T-helper 17 cell (primary cell): ENCODE measurements at regions not wholly inside any gene's neighbourhood (a gene's known extent, or its start where the extent isn't known, plus 50 kb on each side); places are given as distances from the start of the nearest gene placed in this dataset.

Source experiments
- ATAC-seq: fragments of 150-1000 bp; cut with Tn5 transposase; 2 replicates; pipeline ENCODE4 v1.10.0; 2021; ENCODE audit warnings: mild to moderate bottlenecking, moderate library complexity
- DNase-seq, 3 donors: peaks; one replicate each; pipeline versions ENCODE4 v3.0.0 to v3.0.0-alpha.2; 2020 to 2021
- H3K9me3 ChIP-seq: one replicate; pipeline ENCODE4 v1.7.0; 2013; ENCODE audit warnings: low read length, mild to moderate bottlenecking; ENCODE audit not compliant: control insufficient read depth, poor library complexity, severe bottlenecking
- H3K27ac Mint-ChIP-seq: one replicate; pipeline ENCODE4 v1.8.0; 2022; ENCODE audit warnings: mild to moderate bottlenecking, moderate library complexity, mixed read lengths
- H3K27me3 Mint-ChIP-seq: one replicate; pipeline ENCODE4 v1.8.0; 2022; ENCODE audit warnings: mixed read lengths
- H3K36me3 Mint-ChIP-seq: one replicate; pipeline ENCODE4 v1.8.0; 2022; ENCODE audit warnings: low read depth, mixed read lengths
- H3K4me1 Mint-ChIP-seq: one replicate; pipeline ENCODE4 v1.8.0; 2022; ENCODE audit warnings: mild to moderate bottlenecking, mixed read lengths
- H3K4me3 Mint-ChIP-seq: one replicate; pipeline ENCODE4 v1.8.0; 2022; ENCODE audit warnings: mild to moderate bottlenecking, moderate library complexity, mixed read lengths

DNA sequence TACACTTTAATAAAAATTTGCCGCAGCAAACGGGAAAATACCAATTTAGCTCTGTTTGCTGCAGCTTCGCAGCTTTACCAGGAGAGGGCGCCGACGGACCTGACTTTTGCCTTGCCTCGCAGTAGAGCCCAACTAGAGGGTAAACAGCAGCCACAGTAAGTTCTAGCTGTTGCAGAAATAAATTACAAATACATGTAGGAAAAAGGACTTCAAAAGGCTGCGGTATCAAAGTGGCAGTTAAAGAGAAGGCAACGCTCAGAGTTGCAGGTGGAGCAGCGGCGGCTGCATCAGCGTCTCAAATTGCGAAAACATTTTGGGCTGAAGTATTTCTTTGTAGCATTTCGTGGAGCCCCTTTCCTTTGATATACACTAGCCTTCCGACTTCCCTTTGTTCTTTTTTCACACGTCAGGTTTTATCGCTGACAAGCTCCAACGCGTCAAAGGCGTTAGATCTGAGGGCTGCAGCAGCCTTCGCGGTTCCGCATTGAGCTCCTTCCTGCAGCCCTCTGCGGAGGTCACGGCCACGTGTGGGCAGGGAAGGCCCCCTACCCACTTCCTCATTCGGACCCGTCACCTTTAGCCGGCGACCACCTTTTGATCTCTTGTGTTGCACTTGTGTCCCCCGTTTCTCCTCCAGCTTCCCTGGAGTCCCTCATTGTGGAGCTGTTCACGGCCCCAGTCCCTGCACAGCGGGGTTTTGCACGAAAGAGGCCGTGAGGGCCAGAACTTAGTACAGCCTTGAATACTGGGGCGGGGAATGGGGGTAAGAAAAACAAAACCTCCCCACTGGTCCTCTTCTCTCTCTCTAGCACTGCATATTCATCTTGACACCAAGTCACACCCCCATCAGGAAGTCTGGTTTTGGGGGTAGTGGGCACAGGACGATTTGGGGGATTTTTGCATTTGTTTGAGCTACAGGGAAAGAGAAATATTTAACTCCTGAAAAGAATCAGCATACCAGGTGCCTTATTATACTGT, 72.8 kb downstream of the S1PR1 start:
- H3K9me3 ChIP-seq, result no peaks in the 10 kb centered on the region
- Mint-ChIP-seq H3K27me3 (no peaks in the 10 kb centered on the region), H3K4me1 (peaks cover 44% of the 10 kb centered on the region), H3K36me3 (no peaks in the 10 kb centered on the region), H3K27ac (peak overlapping the region; percentile 97), H3K4me3 (peak overlapping the region; percentile 87)
- DNase-seq, result peak; percentile 54 to 64 (median 56)
- peak; percentile 82 for ATAC-seq

DNA sequence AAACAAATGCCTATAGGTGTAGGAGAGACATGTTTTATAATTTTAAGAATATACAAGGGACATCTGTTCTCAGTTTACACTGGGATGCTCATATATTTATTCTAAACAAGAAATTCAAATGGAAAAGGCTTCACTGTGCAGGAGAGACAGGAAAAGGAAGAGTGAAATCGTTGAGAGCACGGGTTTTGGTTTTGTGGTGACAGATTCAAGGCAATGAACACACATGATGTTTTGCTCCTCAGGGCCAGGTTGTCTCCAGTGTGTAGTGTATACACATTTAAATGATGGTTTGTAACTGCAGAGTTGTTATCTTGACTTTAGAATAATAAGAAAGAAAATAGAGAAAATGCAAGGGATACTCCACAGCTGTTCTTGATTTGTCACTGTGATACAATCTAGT, 73.7 kb downstream of the S1PR1 start:
- H3K4me1 Mint-ChIP-seq, result peaks cover 44% of the 10 kb centered on the region

DNA sequence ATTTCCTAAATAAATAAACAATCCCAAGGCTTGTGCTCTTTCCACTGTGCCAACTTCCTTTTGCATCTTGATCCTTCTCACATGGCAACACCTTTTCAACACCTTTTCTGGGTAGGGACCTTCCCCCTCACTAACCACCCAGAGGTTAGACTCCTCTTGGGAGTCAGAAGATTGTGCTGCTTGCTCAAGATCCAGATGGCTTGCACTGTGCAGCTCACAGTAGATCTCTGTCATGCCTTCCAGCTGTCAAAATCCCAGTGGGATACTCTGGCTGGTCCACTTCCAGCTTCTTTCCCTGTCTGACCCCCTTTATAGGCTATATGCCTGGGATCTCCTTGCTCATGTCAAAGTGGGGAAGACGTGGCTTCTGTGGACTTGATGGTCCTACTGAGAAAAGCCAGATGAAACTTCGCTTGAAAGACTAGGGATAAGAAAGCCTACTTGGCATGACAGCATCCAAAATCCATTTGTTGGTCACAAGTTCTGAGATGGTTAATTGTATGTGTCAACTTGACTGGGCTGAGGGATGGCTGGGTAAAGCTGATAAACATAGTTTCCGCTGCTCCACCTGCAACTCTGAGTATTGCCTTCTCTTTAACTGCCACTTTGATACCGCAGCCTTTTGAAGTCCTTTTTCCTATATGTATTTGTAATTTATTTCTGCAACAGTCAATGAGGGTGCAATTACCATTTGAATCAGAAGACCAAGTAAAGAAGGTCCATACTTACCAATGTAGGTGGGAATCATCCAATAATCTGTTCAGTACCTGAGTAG, 74.5 kb downstream of the S1PR1 start:
- H3K9me3 ChIP-seq, result no peaks in the 10 kb centered on the region
- Mint-ChIP-seq H3K36me3 (no peaks in the 10 kb centered on the region), H3K4me1 (peaks cover 44% of the 10 kb centered on the region), H3K27me3 (no peaks in the 10 kb centered on the region), H3K4me3 (peak overlapping the region; percentile 87), H3K27ac (peak overlapping the region; percentile 97)
- DNase-seq, result no peak
- no peak for ATAC-seq

More for the DNA sequence above, 73.7 kb downstream of the S1PR1 start:
- H3K27me3 Mint-ChIP-seq, result no peaks in the 10 kb centered on the region
- peak overlapping the region; percentile 97 for H3K27ac Mint-ChIP-seq
- DNase-seq, result no peak
- H3K9me3 ChIP-seq, result no peaks in the 10 kb centered on the region
- H3K4me3 Mint-ChIP-seq, result peak overlapping the region; percentile 87
- ATAC-seq, result no peak
- H3K36me3 Mint-ChIP-seq, result no peaks in the 10 kb centered on the region

DNA sequence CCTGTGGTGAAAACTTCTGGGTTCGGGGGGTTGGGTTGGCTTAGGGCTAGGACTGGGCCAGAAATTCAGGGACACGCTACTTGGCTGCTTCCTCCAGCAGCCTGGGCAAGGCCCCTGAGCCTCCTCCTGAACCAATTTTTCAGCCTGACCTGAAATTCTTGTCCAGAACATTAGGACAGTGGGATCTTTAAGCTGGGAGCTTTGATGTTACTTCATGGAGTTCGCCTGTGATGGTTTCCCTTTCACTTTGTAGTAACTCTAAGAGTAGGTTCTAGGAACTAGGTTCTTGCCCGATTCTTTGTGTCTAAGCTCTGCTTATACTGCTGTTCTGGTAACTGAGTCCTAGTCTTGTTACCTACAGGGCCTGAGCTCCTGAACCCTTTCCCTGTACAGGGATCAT, 75.3 kb downstream of the S1PR1 start:
- H3K9me3 ChIP-seq, result no peaks in the 10 kb centered on the region
- H3K27ac Mint-ChIP-seq, result peak overlapping the region; percentile 97
- H3K4me3 Mint-ChIP-seq, result peak overlapping the region; percentile 77
- DNase-seq (no peak), ATAC-seq (no peak)
- H3K4me1 Mint-ChIP-seq, result peaks cover 44% of the 10 kb centered on the region
- H3K27me3 Mint-ChIP-seq, result no peaks in the 10 kb centered on the region
- no peaks in the 10 kb centered on the region for H3K36me3 Mint-ChIP-seq

DNA sequence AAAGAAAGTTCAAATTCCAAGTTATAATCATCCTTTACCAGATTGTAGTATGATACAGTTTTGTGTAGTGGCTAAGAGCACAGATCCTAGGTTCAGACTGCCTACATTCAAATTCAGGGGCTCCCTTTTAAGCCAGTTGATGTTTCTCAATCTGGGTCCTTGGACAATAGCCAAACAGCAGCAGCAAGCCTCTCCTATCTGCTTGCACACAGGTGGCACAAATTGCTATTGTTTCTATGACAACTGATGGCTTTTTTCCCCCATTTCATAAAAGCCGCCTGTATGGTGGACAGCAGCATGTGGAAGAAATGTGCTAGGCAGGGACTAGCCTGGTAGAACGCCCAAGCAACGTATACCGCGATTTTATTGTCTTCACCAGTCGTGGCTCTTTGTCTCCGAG, 76.5 kb downstream of the S1PR1 start:
- H3K27ac Mint-ChIP-seq, result peak overlapping the region; percentile 97
- H3K27me3 Mint-ChIP-seq, result no peaks in the 10 kb centered on the region
- no peak for ATAC-seq
- H3K36me3 Mint-ChIP-seq, result no peaks in the 10 kb centered on the region
- no peak overlapping the region for H3K4me3 Mint-ChIP-seq
- peaks cover 39% of the 10 kb centered on the region for H3K4me1 Mint-ChIP-seq
- DNase-seq, result no peak
- no peaks in the 10 kb centered on the region for H3K9me3 ChIP-seq

DNA sequence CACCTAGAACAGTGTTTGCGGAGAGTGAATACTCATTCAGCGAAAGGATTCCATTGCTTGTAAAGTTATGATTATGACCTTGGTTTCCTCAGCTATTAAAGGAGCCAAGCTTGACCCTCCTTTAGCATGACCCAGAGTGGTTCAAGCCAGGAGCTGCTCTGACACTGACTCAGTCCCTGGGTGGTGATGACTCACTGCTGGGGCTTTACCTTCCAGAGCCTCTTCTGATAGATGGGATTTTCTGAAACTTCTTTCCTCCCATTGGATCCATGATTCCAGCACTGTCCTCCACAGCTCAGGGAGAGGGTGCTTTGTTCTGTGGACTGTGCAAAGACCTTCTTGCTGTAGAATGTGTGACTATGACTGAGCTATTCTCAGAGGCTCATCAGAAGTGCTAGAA, 77.4 kb downstream of the S1PR1 start:
- Mint-ChIP-seq H3K27ac (no peak overlapping the region), H3K4me3 (no peak overlapping the region), H3K27me3 (no peaks in the 10 kb centered on the region), H3K4me1 (peaks cover 37% of the 10 kb centered on the region), H3K36me3 (no peaks in the 10 kb centered on the region)
- ATAC-seq, result no peak
- no peaks in the 10 kb centered on the region for H3K9me3 ChIP-seq
- DNase-seq, result no peak

DNA sequence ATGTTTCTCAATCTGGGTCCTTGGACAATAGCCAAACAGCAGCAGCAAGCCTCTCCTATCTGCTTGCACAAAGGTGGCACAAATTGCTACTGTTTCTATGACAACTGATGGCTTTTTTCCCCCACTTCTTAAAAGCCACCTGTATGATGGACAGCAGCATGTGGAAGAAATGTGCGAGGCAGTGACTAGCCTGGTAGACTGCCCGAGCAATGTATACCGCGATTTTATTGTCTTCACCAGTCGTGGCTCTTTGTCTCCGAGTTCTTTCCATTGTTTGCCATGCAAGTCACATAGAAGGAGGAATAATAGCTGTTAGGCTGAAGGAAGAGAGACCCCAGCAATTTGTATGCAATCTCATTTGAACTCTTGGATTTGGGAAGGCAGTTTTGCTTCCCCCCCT, 79.4 kb downstream of the S1PR1 start:
- H3K9me3 ChIP-seq, result no peaks in the 10 kb centered on the region
- no peak for DNase-seq
- H3K4me1 Mint-ChIP-seq, result peaks cover 20% of the 10 kb centered on the region
- H3K4me3 Mint-ChIP-seq, result no peak overlapping the region
- ATAC-seq, result no peak
- no peak overlapping the region for H3K27ac Mint-ChIP-seq
- no peaks in the 10 kb centered on the region for H3K36me3 Mint-ChIP-seq
- no peaks in the 10 kb centered on the region for H3K27me3 Mint-ChIP-seq

DNA sequence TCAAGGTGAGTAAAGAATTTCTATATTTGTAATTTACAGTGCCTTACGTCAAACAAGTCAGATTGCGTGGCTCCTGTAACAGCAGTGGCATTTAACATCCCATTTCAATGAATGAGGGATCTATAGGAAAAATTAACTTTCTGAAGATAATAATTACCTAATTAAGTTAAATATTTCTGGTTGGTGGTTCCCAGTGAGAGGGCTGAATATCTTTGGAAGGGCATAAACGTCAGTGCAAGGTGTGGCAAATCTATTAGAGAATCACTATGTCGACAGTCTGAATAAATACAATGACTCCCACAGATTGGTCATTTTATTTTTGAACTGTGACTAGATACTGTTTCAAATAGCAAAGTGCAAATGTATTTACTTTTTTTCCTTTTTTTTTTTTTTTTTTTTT, 80.0 kb downstream of the S1PR1 start:
- no peaks in the 10 kb centered on the region for H3K36me3 Mint-ChIP-seq
- peaks cover 14% of the 10 kb centered on the region for H3K4me1 Mint-ChIP-seq
- no peak overlapping the region for H3K4me3 Mint-ChIP-seq
- peaks cover 5% of the 10 kb centered on the region for H3K27me3 Mint-ChIP-seq
- ATAC-seq (no peak), DNase-seq (no peak)
- H3K9me3 ChIP-seq, result no peaks in the 10 kb centered on the region
- H3K27ac Mint-ChIP-seq, result no peak overlapping the region

DNA sequence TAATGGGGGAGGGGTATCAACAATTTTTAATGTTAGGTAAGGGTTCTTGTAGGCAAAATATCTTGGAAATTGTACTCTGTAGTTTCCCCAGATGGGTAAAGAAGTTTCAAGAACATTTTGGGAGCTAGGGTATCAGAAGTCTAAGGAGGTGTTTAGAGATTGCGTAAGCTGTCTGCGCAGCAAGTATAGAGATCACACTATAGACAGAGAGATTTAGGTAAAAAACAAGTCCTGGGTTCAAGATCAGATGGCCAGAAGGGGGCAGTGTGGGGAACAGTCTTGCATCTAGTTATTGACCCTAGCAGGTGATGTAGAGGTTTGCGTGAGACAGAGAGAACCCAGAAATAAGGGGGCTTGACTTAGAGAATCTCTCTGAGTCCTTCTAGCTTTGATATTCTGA, 80.8 kb downstream of the S1PR1 start:
- Mint-ChIP-seq H3K4me1 (peaks cover 8% of the 10 kb centered on the region), H3K36me3 (no peaks in the 10 kb centered on the region), H3K4me3 (no peak overlapping the region), H3K27me3 (peaks cover 9% of the 10 kb centered on the region), H3K27ac (no peak overlapping the region)
- no peaks in the 10 kb centered on the region for H3K9me3 ChIP-seq
- DNase-seq (no peak), ATAC-seq (no peak)

DNA sequence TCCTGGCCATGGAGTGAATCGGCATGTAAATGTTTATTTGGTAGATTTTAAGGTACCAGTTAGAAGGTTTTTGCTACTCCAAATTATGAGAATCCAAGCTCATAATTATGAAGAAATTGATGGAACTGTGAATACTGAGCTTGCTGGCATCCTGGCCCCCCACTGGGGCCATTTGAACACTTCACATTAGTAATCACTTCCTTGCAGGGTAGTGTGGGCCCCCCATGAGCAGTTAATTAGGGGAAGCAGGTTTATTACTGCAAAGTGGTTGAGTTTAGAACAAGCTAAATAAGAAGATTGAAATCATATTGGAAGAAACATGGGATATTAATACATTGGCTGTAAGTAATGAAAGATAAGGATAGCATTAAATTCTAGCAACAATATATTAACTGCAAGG, 86.7 kb downstream of the S1PR1 start:
- peaks cover 33% of the 10 kb centered on the region for H3K27me3 Mint-ChIP-seq
- ATAC-seq (no peak), DNase-seq (no peak)
- H3K9me3 ChIP-seq, result no peaks in the 10 kb centered on the region
- H3K27ac Mint-ChIP-seq, result no peak overlapping the region
- no peak overlapping the region for H3K4me3 Mint-ChIP-seq
- H3K4me1 Mint-ChIP-seq, result peaks cover 4% of the 10 kb centered on the region
- H3K36me3 Mint-ChIP-seq, result no peaks in the 10 kb centered on the region

DNA sequence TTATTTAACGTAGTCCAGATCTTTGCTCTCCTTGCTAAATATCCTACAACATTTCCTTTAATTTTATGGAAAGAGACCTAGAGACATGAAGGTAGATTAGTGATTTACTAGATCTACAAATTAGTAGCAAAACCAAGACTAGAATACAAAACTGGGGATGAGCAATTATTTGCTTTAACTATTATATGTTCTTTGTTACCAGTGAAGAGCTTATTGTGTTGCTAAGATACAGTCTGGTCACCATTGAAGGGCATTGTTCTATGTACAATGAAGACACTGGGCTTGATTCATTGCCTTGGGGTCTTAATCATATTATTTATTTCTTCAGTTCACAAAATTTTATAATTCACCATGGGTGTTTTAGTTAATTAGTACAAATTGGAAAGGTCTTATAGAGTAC, 88.3 kb downstream of the S1PR1 start:
- no peak for DNase-seq
- peaks cover 33% of the 10 kb centered on the region for H3K27me3 Mint-ChIP-seq
- peaks cover 4% of the 10 kb centered on the region for H3K4me1 Mint-ChIP-seq
- H3K36me3 Mint-ChIP-seq, result no peaks in the 10 kb centered on the region
- no peak overlapping the region for H3K27ac Mint-ChIP-seq
- no peak overlapping the region for H3K4me3 Mint-ChIP-seq
- no peaks in the 10 kb centered on the region for H3K9me3 ChIP-seq
- ATAC-seq, result no peak

DNA sequence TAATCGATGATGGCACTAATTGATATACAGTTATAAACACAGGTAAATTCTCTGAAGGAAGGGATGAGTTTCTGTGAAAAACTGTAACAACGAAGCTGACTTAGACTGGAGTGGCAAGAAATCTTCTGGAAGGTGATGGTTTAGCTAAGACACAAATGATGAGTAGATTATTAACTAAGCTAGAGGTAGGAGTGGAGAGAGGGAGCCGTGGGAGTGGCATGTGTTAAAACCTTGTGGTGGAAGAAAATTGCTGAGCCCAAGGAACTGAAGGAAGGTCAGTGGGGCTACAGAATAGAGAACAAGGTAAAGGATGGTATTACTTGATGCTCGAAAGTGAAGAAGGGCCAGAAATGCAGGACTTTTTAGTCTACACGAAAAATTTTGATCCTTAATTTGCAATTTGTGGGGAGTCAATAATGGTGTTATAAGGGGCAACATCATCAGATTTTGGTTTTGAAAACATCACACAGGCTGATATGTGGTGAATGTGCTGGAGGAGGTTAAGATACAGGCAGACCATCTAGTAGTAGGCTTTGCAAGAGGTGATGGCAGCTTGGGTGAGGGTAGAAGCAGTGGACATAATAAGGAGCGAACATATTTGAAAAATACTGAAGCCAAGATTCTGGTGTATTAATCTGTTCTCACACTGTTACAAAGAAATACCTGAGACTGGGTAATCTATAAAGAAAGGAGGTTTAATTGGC, 93.8 kb downstream of the S1PR1 start:
- peaks cover 4% of the 10 kb centered on the region for H3K27me3 Mint-ChIP-seq
- no peaks in the 10 kb centered on the region for H3K9me3 ChIP-seq
- no peak for DNase-seq
- H3K36me3 Mint-ChIP-seq, result no peaks in the 10 kb centered on the region
- no peak overlapping the region for H3K27ac Mint-ChIP-seq
- H3K4me1 Mint-ChIP-seq, result no peaks in the 10 kb centered on the region
- ATAC-seq, result no peak
- H3K4me3 Mint-ChIP-seq, result no peak overlapping the region

DNA sequence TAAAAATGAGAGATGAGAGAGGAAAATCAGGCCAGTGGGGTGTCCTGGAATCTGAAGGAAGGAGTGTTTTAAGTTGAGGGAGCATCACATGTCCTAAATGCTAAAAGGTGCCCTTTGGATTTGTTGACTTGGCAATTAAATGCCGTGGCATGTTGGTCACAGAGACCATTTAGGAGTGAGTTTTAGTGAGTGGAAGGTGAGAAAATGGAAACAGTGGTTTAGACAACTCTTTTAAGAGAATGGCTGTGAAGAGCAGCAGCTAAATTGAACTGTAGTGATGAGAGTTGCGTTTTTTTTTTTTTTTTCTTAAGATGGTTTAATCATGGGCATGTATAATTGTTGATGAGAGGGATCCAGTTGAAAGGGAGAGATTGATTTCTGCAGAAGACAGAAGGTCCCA, 95.0 kb downstream of the S1PR1 start:
- H3K4me1 Mint-ChIP-seq, result no peaks in the 10 kb centered on the region
- ATAC-seq, result no peak

More for the DNA sequence above, 95.0 kb downstream of the S1PR1 start:
- H3K4me3 Mint-ChIP-seq, result no peak overlapping the region
- H3K27me3 Mint-ChIP-seq, result no peaks in the 10 kb centered on the region
- no peaks in the 10 kb centered on the region for H3K9me3 ChIP-seq
- DNase-seq, result no peak
- no peak overlapping the region for H3K27ac Mint-ChIP-seq
- no peaks in the 10 kb centered on the region for H3K36me3 Mint-ChIP-seq
